IMR-90 (cell line): ENCODE measurements at regions not wholly inside any gene's neighbourhood (a gene's known extent, or its start where the extent isn't known, plus 50 kb on each side); places are given as distances from the start of the nearest gene placed in this dataset.

Experiments used
- BHLHE40 ChIP-seq: fragments of 150-350 bp; IDR thresholded peaks from 2 replicates; pipeline ENCODE4 v1.6.1; 2016; ENCODE audit warnings: mild to moderate bottlenecking, low read depth, low read length
- CTCF ChIP-seq: conservative IDR thresholded peaks from 2 replicates; pipeline ENCODE4 v1.5.1; 2012; ENCODE audit warnings: mild to moderate bottlenecking, low read depth, low read length, improper control_type of control experiment
- MAZ ChIP-seq: IDR thresholded peaks from 2 replicates; pipeline ENCODE4 v1.6.1; 2012; ENCODE audit warnings: low read depth, mild to moderate bottlenecking, low read length, improper control_type of control experiment, moderate library complexity, borderline replicate concordance
- NFE2L2 ChIP-seq: fragments of 150-350 bp; IDR thresholded peaks from 2 replicates; pipeline ENCODE4 v1.6.1; 2016; ENCODE audit warnings: low read depth, mild to moderate bottlenecking, low read length
- POLR2A ChIP-seq: IDR thresholded peaks from 2 replicates; pipeline ENCODE4 v1.6.1; 2012; ENCODE audit warnings: mild to moderate bottlenecking, low read depth, low read length
- RAD21 ChIP-seq: IDR thresholded peaks from 2 replicates; pipeline ENCODE4 v1.6.1; 2012; ENCODE audit warnings: low read length, improper control_type of control experiment

- no peak for TF ChIP-seq CTCF
- no peak for TF ChIP-seq POLR2A
- TF ChIP-seq RAD21: no peak
- no peak for TF ChIP-seq BHLHE40
- no peak for TF ChIP-seq MAZ
- no peak for TF ChIP-seq NFE2L2
Measured at GRCh38 chr5:21236104-21236503, 1248.1 kb upstream of the CDH18 start.
